SH-SY5Y (cell line): ENCODE measurements at regions not wholly inside any gene's neighbourhood (a gene's known extent, or its start where the extent isn't known, plus 50 kb on each side); places are given as distances from the start of the nearest gene placed in this dataset.

ENCODE experiments used
- GATA2 ChIP-seq: IDR thresholded peaks from 2 replicates; pipeline ENCODE4 v1.6.1; 2011; ENCODE audit warnings: mild to moderate bottlenecking, low read depth, low read length
- GATA3 ChIP-seq: IDR thresholded peaks from 2 replicates; pipeline ENCODE4 v1.6.1; 2011; ENCODE audit warnings: low read depth, mild to moderate bottlenecking, low read length, moderate library complexity

DNA sequence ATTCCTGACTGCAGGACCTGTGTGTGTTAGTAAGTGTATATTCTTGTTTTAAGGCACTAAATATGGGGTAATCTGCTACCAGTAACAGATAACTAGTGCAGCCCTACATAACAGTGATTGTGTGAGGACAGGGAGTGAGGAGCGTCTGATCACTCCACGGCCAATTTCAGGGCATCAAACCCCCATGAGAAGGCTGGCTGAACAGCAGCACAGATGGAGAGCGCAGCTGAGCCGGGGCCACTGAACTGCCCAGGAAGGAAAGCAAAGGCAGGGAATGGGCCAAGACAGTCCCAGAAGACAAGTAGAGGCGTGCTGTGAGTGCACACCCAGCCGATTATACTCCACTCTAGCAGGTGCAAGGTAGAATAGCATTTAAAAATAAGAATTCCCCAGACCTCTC is 157.1 kb upstream of the CHST15 start:
- TF ChIP-seq GATA3 (no peak), GATA2 (no peak)
